MM.1S (cell line): ENCODE measurements at regions not wholly inside any gene's neighbourhood (a gene's known extent, or its start where the extent isn't known, plus 50 kb on each side); places are given as distances from the start of the nearest gene placed in this dataset.

Experiments
- CTCF ChIP-seq: fragments of 300-600 bp; sonication (generic); IDR thresholded peaks from 2 replicates; pipeline ENCODE4 v1.5.1; 2016; ENCODE audit warnings: antibody characterized with exemption, low read length, mixed read lengths
- EZH2phosphoT487 ChIP-seq: fragments of 300-600 bp; sonication (generic); IDR thresholded peaks from 2 replicates; pipeline ENCODE4 v1.6.1; 2018; ENCODE audit warnings: antibody characterized with exemption, low read length

- no peak for TF ChIP-seq EZH2phosphoT487
- TF ChIP-seq CTCF: no peak
Measured at GRCh38 chr2:18172607-18173006, 294.1 kb downstream of the KCNS3 start.
